ENCODE measurements at regions not wholly inside any gene's neighbourhood (a gene's known extent, or its start where the extent isn't known, plus 50 kb on each side); places are given as distances from the start of the nearest gene placed in this dataset.
"Not testable (repeated sequence)": the region's sequence is repeated elsewhere in the genome, so short reads cannot be mapped to it uniquely, and the experiment has no call there.

DNA sequence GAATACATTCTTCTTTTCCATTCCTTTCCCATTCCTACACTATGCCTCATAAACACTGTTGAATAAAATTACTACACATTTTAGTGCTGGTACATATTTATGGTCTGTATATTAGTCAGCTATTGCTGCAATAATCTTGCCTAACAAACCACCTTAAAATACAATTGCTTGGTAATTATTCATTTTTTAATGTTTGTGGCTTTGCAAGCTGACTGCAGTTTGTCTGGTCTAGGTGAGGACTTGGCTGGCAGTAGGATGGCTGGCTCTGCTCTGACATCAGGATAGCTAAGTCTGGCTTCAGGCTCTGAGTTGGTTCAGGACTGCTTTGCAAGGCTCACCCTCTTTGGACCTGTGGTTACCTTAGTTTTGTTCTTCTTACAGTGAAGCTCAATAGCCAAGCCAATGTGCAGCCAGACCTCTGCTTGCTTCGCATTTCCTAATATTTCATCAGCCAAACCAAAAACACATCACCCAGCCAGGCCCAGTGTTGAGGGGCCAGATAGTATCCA lies 913.4 kb upstream of the RAG2 start:
- no peak for DNase-seq (ENCODE audit: low spot score)

DNA sequence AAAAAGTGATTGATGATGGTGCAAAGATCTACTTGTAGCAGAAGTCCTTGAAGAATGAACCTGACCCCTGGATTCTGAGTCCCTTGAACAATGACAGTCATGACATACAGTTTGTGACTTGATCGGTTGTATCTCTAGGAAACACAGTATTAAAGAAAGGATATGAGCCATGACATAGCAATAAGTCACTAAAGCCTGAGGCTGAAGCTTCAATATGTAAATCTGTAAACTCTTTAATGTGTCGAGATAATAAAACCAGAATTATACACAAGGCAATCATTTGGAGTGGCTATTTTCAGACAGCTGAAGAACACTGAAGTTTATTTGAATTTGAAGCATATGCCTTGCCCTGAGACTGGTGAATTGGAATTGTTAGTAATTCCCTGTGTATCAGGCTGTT lies 911.5 kb upstream of the RAG2 start:
- DNase-seq (ENCODE audit: low spot score), result no peak

DNA sequence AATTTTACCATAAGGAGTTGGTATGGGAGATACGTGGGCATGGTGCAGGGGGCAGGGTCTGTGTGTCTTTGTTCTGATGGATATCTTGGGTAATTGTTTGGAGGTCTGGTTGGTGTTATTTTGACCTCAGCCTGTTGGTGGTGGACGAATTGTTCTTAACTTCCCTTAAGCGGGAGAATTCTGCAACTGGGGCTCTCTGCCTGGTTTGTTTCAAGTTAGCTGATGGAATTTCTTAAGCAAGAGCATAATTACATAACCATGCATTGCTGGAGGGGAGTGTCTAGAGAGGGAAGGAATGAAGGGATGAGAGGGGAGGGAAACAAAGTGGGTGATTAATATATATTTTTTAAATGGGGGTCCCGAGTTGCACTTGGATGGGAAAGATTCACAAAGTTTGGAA lies 908.5 kb upstream of the RAG2 start:
- no peak for DNase-seq (ENCODE audit: low spot score)

DNA sequence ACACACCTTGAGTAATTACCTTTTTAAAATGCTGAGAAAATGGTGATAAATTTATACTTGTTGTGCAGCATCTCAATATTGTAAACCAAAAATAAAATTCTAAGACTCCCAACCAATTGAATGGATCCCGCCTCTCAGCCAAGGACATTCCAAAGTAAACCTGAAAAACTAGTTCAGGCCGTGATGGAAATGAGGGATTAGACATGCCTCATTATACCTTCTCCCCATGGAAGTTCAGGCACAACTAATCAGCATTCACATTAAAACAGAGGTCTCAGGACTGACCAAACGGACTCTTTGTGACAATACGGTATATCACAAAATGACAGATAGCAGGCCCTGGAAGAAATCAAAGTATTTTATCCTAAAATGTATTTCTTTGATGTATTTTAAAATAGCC lies 907.4 kb upstream of the RAG2 start:
- no peak for DNase-seq (ENCODE audit: low spot score)

DNA sequence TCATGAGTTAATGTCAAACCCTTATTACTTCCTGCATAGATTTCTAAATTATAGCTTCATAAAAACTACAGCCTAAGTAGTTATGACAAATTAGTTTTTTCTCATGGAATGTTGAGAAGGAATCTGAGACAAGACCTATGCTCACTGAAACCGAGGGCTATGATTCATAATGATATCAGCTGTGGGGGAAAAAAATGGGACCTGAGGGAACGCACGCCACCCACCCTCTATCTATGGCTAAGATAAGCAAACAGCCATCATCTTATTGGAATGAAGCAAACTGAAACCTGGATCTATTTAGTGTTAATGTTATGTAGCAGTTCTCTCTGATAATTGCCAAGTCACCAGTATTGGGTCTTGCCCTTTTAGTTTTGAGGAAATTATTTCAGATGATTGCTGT lies 906.9 kb upstream of the RAG2 start:
- DNase-seq (ENCODE audit: low spot score), result no peak

DNA sequence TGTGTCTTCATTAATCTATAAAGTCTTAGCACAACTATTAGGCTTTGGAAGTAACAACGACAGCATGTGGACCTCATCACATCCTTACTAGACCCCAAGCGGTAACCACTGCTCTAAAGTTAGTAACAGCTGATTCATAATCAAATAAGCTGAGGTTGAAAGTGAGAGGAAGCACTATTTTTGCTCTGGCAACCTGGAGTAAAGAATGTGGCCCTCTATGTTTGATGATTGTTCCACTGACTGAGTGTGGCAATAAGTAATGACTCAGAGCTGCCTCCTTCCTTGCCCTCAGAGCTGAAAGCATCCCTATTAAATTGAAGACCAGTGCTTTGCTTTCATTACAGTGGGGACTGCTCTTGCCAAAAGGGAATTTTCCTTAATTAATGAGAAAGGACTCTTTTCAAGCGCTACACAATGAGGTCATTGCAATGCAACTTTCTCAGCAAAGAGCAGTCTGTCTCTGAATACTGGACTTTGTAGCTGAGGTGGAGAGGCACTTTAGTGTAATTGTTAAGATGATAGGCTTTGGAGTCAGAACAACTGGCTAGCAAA lies 906.1 kb upstream of the RAG2 start:
- DNase-seq (ENCODE audit: low spot score), result no peak

DNA sequence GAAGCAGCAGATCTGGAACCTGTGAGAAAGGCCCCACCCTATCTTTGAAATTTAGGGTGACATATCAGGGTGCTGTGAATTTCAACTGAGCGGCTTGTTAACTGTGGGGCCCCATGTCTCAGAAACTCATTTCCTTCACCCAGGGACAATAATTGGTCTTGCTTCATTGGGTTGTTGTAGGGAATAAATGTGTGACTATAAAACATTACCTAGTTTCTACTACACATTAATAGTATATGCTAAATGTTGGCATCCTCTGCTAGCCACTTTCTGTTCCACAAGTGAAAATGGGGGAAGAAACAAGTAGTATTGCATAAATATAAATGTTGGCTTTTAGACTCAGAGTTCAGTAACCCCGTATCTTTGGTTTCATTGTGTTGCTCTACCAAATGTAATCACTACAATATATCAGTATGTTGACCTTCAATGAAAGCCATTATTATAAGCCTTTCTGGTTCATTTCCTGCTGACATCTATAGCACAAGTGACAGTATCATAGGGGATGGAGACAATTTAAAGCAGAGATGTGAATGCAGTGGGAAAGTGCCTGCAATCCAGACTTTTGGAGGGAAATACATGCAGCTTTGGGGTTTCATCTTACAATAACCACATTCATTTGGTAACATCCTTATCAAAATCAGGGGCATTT lies 905.5 kb upstream of the RAG2 start:
- DNase-seq (ENCODE audit: low spot score), result no peak

DNA sequence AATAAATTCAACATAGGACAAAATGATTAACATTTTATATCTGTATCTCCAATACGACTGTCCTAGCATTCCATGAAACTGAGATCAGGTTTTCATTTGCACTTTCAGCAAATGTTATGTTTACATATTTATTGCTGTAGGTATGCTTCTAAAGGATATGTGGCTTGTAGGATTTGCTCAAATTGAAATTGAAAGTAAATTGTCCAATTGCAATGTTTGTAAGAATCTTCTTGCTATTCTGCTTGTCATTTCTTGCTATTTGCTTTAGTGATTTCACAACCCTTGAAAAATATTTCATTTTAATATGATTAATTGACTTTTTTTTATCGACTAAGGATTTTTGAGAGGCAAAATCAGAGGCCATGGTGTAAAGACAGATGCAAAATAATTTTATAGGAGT lies 904.2 kb upstream of the RAG2 start:
- no peak for DNase-seq (ENCODE audit: low spot score)

DNA sequence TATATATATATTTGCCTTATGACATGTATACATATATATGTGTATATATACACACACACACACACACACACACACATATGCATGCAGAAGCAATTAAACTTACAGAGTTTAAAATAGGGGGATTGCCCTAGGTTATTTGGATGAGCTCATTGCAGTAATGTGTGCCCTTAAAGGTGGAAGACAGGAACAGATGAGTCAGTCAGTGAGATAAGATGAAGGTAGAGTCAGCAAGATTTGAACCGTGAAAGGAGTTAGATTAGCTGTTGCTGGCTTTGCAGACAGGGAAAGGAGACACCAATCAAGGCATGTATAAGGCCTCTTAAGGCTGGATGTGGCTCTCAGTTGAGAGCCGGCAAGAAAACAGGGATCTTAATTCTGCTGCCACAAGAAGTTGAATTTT lies 902.4 kb upstream of the RAG2 start:
- no peak for DNase-seq (ENCODE audit: low spot score)

DNA sequence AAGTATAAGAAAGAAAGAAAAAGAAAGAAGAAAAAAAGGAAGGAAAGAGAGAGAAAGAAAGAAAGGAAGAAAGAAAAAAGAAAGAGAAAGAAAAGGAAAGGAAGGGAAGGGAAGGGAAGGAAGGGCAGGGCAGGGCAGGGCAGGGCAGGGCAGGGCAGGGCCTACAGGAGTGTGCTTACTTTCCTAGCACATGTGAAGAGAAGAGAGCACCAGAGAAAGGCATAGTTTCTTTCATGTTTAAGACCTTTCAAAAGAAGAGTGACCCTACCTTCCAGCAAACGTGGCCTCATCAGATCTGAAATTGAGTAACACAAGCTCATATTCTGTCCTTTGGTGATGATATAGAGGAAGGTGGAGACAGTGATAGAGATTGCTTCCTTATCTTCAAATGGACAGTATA lies 899.3 kb upstream of the RAG2 start:
- DNase-seq (ENCODE audit: low spot score), result no peak

DNA sequence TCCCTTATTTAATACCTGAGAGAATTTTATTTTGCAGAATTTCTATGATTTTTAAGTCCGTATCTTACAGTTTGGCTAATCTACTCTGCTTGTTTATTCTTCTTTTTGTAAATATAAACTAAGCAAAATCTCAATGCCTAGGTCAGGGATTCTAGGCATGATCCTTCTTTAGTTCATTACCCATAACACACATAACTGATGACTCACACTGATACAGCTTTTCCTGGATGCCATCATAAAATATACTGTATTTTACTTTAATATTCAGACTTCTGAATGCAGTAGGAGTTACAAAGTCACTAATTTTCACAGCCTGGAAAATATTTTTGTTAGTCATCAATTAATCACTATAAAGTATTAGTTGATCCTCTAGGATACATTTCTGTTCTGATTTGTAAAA lies 898.2 kb upstream of the RAG2 start:
- DNase-seq (ENCODE audit: low spot score), result no peak

DNA sequence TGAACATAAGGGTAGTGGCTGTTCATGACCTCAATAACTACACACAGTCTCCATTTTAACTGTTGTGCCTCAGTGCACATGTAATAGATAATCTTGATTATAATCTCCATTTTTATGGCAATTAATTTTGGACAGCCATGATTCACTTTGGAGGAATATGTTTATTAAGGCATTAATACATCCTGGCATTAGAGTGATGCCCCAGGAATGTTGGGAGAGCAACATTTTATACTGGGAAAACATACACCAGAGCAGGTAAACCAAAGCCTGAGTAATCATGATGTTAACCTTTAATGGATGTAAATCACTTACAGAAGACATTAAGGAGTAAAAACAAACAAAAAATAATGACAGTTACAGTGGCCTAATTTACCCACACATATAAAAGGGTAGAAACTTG lies 886.3 kb upstream of the RAG2 start:
- no peak for DNase-seq (ENCODE audit: low spot score)

DNA sequence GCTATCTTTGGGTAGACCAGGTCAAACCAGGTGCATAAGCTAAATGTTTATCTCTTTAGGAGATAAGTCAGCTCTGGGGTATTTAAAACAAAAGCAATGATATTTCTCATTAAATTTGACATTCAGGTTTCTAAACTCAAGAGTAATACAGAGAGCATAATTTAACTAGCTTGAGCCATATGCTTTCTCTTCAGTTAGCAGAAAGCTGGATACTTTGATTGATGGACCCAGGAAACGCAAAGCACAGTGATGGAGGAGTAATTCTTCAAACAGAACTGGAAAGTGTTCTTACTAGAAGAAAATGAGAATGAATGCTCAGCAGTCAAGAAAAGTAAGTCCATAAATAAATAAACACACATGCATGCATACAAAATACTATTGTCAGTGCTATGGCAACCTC lies 885.7 kb upstream of the RAG2 start:
- DNase-seq (ENCODE audit: low spot score), result no peak

DNA sequence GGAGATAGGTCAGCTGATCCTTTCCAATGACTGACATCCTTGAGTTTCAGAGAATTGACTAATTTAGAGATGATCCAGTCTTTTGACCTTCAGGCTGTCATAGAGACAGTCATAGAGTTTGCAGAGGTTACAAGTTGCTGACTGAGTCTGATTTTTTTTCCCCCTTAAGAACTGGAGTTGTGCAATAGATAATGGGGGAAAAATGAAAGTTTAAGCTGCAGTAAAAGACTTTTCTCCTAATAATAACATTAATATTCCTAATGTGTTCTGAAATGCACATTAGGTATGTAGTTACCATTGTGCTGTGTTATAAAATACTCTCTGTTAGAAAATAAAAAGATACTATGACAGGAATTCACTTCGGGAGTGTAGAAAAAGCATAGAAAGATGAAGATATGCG lies 876.9 kb upstream of the RAG2 start:
- DNase-seq (ENCODE audit: low spot score), result no peak

DNA sequence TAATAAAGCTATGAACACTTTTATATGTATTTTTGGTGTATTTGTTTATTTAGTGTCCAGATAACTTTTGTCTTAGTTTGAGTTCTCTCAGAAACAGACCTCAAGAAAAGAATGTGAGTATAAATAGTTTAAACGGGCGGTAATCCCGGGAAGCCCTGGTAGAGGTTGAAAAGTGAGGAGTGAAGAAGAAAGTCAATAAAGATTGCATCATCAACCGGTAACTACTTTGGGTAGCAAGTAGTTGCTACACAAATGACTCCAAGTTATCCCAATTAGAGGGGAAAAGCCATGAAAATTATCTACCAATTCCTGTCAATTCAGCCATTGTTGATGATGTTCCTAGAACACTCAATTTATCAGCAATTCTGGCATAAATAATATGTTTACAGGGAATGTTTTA lies 870.3 kb upstream of the RAG2 start:
- DNase-seq (ENCODE audit: low spot score), result no peak

DNA sequence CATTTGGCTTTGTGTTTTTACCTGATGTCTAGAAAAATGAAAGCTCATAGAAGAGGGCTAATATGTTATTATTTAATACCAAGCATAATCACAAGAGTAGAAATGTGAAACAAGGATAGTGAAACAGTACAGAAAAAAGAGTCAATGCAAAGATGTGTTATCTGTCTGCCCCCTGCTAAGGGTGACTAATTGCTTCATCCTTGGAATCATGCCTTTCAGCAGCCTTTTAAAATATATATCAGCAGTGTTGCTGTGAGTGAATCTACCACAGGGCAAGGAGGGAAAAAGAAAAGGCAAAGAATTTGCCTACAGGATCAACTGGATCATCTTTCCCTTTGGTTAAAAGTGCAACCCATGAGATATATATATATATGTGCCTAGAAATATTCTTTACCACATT lies 867.2 kb upstream of the RAG2 start:
- DNase-seq (ENCODE audit: low spot score), result no peak

DNA sequence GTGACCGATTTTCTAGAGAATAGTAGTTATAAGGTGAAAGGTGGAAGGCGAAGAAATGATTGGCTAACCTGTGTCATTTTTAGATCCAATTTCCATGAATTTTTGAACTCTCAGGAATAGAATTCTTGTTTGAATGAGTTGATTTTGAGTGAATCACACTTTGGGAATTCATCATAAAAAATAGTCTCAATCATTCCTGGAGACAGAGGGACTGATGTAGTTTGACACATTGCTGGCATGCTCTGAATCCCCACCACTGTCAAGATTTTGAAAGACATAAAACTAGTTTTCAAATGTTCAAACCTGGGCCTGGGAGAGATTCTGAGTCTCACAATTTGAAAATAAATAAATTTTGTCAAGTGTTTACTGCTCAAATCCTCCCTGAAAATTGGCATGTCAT lies 861.4 kb upstream of the RAG2 start:
- no peak for DNase-seq (ENCODE audit: low spot score)

DNA sequence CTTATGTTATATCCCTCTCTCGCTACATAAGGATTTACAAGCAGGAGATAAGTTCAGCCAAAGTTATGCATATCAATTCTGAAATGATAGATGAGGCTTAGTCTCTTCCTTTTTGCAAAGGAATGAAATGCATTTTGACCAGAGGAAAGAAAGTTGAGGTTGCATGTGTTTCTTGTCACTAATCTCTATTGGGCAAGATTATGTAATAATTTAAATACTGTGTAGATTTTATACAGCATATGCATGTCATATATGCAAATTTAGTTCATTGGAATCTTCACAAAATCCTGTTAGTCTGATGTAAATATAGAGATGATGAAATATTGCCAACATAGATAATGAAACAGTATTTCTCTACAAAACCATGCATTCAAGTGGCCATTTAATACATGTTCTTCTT lies 858.7 kb upstream of the RAG2 start:
- DNase-seq (ENCODE audit: low spot score), result no peak

DNA sequence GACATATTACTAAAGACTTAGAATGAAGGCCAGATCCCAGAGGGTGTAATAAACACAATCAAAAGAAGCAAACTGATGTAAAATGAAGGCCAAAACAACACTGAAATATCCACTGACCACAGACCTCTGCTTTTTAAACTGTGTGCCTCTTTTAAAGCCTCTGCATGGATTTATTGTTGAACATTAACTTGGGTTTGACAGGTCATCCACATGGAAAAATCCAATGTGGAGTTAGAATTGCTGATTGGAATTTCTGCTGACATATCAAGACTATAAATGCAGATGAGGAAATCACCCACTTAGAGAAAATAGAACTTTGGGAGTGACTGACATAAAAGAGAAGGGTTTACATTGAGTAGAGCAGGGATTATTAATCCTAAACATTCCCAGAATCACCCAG lies 853.9 kb upstream of the RAG2 start:
- DNase-seq (ENCODE audit: low spot score), result no peak

DNA sequence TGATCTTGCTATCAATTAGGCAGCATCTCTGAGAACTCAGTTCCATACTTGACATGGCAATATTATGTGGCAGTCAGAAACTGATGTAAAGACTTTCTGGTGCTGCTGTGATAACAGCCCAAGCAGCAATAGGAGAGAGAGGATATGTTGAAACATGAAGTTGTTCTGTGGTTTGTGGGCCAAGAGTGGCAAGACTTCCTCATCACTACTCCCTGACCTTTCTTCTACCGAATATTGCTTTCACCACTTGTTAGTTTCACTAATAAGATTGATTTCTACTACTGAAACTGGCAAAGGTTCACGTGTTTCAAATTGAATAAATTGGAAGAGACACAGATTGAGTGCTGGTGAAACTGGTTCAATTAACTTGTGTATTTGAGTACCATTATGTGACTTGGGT lies 852.6 kb upstream of the RAG2 start:
- DNase-seq (ENCODE audit: low spot score), result no peak

DNA sequence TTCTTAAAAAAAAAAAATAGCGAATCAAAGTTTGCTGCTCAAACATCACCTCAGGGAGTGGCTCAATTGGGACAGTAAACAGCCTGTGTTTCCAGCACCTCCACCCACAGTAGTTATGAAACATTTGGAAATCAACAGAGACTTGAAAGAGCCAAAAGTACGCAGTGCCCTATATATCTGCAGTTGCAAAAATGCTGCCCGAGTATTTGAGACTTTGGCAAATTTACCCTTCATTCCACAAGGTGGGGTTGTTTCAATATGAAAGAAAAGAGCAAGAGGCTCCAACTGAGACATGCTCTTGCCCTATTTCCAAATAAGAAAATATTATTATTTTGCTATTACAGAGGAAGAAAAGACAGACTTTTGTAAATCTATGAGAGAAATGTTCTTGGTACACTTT lies 851.1 kb upstream of the RAG2 start:
- no peak for DNase-seq (ENCODE audit: low spot score)

DNA sequence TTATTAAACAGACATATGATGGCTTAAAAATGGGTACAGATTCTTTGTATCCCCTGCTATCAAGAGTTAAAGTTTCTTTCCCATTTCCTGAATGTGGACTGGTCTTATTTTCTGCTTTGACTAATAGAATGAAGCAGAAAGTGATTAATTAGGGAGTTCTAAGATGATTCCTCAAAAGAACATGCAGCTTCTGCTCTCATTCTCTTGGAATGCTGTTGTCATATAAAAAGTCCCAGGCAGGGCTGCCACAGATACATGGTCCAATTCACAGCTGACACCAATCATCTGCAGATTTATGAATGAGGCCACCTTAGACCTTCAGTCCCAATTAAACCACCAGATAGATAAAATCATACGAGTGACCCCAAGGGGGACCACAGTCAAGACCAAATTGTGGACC lies 844.5 kb upstream of the RAG2 start:
- DNase-seq (ENCODE audit: low spot score), result no peak

DNA sequence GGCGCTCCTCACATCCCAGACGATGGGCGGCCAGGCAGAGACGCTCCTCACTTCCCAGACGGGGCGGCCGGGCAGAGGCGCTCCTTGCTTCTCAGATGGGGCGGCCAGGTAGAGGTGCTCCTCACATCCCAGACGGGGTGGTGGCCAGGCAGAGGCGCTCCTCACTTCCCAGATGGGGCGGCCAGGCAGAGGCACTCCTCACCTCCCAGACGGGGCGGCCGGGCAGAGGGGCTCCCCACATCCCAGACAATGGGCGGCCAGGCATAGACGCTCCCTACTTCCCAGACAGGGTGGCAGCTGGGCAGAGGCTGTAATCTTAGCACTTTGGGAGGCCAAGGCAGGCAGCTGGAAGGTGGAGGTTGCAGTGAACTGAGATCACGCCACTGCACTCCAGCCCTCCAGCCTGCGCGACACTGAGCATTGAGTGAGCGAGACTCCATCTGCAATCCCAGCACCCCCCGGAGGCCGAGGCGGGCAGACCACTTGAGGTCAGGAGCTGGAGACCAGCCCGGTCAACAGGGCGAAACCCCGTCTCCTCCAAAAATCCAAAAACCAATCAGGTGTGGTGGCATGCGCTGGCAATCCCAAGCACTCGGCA lies 833.7 kb upstream of the RAG2 start:
- not testable (repeated sequence) for DNase-seq (ENCODE audit: low spot score)
